ENCODE measurements at regions not wholly inside any gene's neighbourhood (a gene's known extent, or its start where the extent isn't known, plus 50 kb on each side); places are given as distances from the start of the nearest gene placed in this dataset.

DNA sequence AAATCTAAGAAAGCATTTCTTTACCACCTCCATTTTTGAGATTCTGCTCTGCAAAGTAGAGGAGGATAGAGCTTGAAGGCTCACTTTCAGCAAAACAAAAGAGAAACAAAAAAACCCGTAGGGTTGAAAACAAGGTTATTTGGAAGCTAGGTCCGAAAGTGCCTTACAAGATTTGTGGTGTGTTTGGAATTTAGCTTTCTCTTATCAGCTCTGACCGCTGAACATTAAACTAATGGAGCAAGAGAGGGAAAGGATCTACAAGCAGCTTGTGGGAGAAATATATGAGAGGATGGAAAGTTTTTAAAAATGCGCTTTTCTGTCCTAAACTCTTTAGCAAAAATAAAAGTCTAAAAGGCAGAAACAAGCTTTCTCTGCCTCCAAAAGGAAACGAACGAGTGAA lies 545.5 kb downstream of the NTRK3 start:
- Histone ChIP-seq H3K27ac (no peak overlapping the region), H3K4me1 (no peaks in the 10 kb centered on the region), H3K9me3 (no peaks in the 10 kb centered on the region), H3K36me3 (no peaks in the 10 kb centered on the region), H3K4me3 (no peak overlapping the region), H3K27me3 (no peaks in the 10 kb centered on the region)
- TF ChIP-seq, protein P1, sequence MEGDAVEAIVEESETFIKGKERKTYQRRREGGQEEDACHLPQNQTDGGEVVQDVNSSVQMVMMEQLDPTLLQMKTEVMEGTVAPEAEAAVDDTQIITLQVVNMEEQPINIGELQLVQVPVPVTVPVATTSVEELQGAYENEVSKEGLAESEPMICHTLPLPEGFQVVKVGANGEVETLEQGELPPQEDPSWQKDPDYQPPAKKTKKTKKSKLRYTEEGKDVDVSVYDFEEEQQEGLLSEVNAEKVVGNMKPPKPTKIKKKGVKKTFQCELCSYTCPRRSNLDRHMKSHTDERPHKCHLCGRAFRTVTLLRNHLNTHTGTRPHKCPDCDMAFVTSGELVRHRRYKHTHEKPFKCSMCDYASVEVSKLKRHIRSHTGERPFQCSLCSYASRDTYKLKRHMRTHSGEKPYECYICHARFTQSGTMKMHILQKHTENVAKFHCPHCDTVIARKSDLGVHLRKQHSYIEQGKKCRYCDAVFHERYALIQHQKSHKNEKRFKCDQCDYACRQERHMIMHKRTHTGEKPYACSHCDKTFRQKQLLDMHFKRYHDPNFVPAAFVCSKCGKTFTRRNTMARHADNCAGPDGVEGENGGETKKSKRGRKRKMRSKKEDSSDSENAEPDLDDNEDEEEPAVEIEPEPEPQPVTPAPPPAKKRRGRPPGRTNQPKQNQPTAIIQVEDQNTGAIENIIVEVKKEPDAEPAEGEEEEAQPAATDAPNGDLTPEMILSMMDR (IDR thresholded peaks at IDR 0.05), result no peak
- no peak for DNase-seq
- intact Hi-C loops (cut with DNase I; ENCODE audit: low total_unique reads), result no loop called here

DNA sequence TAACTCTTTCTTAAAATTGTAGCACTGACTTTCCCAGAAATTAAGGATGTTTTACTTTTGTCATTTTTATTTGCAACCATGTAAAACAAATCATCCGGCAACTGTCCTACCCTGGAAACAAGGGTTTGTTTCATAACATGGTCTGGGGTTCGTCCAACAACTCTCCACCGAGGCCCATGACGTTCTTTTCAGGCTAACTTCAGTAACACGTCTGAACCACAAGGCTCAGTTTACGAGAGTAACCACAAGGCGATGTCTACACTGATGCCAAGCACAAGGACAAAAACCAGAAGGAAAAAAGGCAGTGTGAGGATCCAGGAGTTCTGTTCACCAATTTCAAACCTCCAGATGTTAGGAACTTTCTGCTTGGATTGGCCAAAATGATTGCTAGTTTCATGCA lies 546.1 kb downstream of the NTRK3 start:
- Histone ChIP-seq H3K4me1 (no peaks in the 10 kb centered on the region), H3K27ac (no peak overlapping the region), H3K9me3 (no peaks in the 10 kb centered on the region), H3K4me3 (no peak overlapping the region), H3K36me3 (no peaks in the 10 kb centered on the region), H3K27me3 (no peaks in the 10 kb centered on the region)
- TF ChIP-seq, protein P1 (IDR thresholded peaks at IDR 0.05), result no peak
- intact Hi-C loops (cut with DNase I; ENCODE audit: low total_unique reads), result no loop called here
- peak in 1 of 2 donors; percentile 50 for DNase-seq

DNA sequence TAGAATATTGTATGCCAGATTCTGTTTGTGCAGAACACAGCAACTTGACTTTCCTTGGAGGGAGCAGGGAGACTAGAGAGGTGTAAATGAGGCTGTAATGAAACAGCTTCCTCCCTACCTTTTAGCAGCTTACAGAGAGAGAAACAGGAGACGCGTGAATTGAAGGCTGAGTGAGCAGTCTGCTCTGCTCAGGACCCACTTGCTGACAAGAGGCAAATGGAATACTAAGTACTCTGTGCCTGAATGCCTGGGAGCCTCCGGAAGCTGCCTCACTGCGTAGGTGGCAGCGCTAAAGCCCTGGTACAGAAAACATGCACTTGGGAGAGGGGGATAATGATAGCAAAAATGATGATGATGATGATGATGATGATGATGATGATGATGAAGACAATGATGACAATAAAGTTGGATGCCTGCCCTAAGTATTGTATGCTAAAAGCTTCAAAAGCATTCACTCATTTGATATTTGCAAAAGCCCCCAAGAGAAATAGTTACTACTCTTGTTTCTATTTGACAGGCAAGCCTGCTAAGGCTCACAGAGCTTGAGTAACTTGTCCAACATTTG lies 548.9 kb downstream of the NTRK3 start:
- TF ChIP-seq, protein P1 (IDR thresholded peaks at IDR 0.05), result no peak
- Histone ChIP-seq H3K36me3 (no peaks in the 10 kb centered on the region), H3K4me3 (no peak overlapping the region), H3K9me3 (no peaks in the 10 kb centered on the region), H3K27ac (no peak overlapping the region), H3K4me1 (no peaks in the 10 kb centered on the region), H3K27me3 (no peaks in the 10 kb centered on the region)
- no peak for DNase-seq
- intact Hi-C loops (cut with DNase I; ENCODE audit: low total_unique reads), result no loop called here

DNA sequence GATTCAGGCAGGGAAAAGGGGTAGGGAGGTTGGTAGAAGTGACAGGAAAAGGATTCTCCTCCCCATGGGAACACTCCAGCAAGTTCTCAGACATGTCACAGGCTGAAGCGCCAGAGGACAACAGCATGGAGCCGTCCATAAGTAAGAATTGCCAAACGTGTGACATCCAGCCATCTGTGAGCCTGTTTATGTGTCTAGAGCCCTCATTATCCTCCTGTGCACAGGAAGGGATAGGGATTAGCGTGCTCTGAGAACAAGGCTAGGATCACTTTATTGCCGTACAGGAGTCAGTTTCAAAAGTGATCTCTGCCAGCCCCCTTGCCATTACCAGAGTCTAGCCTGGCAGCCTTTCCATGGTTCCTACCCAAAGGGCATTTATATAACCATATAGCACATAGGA lies 549.5 kb downstream of the NTRK3 start:
- H3K9me3 ChIP-seq, result no peaks in the 10 kb centered on the region
- H3K4me1 ChIP-seq, result no peaks in the 10 kb centered on the region
- DNase-seq, result no peak
- TF ChIP-seq, protein P1 (IDR thresholded peaks at IDR 0.05), result no peak
- intact Hi-C loops (cut with DNase I; ENCODE audit: low total_unique reads), result no loop called here
- no peak overlapping the region for H3K4me3 ChIP-seq
- no peaks in the 10 kb centered on the region for H3K36me3 ChIP-seq
- H3K27ac ChIP-seq, result no peak overlapping the region
- H3K27me3 ChIP-seq, result no peaks in the 10 kb centered on the region

DNA sequence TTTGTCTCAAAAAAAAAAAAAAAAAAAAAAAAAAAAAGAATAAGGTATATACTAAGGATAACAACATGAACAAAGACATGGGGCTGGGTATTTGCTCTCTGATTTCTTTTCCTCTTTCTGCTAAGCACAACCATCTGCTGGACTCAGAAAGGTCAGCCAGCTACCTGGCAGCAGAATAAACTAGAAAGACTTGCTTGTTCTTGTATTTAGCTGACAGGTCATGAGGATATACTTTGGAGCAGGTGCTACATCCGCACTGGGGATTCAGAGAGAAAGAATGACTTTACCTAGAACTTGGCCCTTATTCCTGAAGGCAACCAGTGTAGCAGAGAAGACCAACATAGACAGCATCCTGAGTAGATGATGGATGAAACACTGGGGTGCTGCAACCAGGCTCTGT lies 550.5 kb downstream of the NTRK3 start:
- Histone ChIP-seq H3K27me3 (no peaks in the 10 kb centered on the region), H3K4me3 (no peak overlapping the region), H3K27ac (no peak overlapping the region), H3K36me3 (no peaks in the 10 kb centered on the region), H3K4me1 (no peaks in the 10 kb centered on the region), H3K9me3 (no peaks in the 10 kb centered on the region)
- DNase-seq, result no peak
- intact Hi-C loops (cut with DNase I; ENCODE audit: low total_unique reads), result no loop called here
- TF ChIP-seq, protein P1 (IDR thresholded peaks at IDR 0.05), result no peak

DNA sequence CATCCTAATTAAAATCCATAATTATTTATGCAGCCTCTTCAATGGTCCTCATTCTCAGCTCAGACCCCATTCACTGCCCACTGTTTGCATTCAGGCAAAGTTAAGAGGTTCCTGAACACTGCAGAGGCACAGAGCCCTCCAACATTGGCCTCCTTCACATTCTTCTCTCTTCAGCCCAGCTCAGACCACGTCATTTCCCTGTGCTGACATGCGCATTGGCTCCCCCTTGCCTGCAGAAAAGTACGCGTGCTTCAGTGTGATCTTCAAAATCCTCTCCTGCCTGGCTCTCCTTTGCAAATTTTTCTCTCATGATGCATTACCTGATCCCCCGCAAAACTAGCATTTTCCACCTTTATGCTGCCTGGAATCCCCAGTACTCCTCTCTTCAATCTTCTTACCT lies 552.3 kb downstream of the NTRK3 start:
- no peak overlapping the region for H3K4me3 ChIP-seq
- no peaks in the 10 kb centered on the region for H3K9me3 ChIP-seq
- no peak overlapping the region for H3K27ac ChIP-seq
- H3K27me3 ChIP-seq, result no peaks in the 10 kb centered on the region
- intact Hi-C loops (cut with DNase I; ENCODE audit: low total_unique reads), result no loop called here
- DNase-seq, result no peak
- H3K4me1 ChIP-seq, result no peaks in the 10 kb centered on the region
- TF ChIP-seq, protein P1 (IDR thresholded peaks at IDR 0.05), result no peak
- no peaks in the 10 kb centered on the region for H3K36me3 ChIP-seq

All from tibial artery (tissue), 4 donors.